ENCODE measurements at regions not wholly inside any gene's neighbourhood (a gene's known extent, or its start where the extent isn't known, plus 50 kb on each side); places are given as distances from the start of the nearest gene placed in this dataset.

- CTCF ChIA-PET, result no interaction called here
- no peak for DNase-seq (ENCODE audit: extremely low spot score)
- TF ChIP-seq CTCF (IDR thresholded peaks at IDR 0.05; ENCODE audit: control extremely low read depth, extremely low read depth, low read depth, missing control alignments), result no peak
- POLR2A ChIA-PET, result no interaction called here
Observed at GRCh38 chrX:146243041-146243440, 425.4 kb downstream of the SLITRK2 start.

GRCh38 chrX:146259207-146259606, 441.6 kb downstream of the SLITRK2 start:
- DNase-seq (ENCODE audit: extremely low spot score), result no peak
- no peak for TF ChIP-seq CTCF (IDR thresholded peaks at IDR 0.05; ENCODE audit: control extremely low read depth, extremely low read depth, low read depth, missing control alignments)
- POLR2A ChIA-PET, result no interaction called here
- CTCF ChIA-PET, result no interaction called here

- ChIA-PET CTCF (no interaction called here), POLR2A (no interaction called here)
- DNase-seq (ENCODE audit: extremely low spot score), result no peak
- TF ChIP-seq CTCF (IDR thresholded peaks at IDR 0.05; ENCODE audit: control extremely low read depth, extremely low read depth, low read depth, missing control alignments), result no peak
Observed at GRCh38 chrX:146264763-146265375, 447.2 kb downstream of the SLITRK2 start.

DNA sequence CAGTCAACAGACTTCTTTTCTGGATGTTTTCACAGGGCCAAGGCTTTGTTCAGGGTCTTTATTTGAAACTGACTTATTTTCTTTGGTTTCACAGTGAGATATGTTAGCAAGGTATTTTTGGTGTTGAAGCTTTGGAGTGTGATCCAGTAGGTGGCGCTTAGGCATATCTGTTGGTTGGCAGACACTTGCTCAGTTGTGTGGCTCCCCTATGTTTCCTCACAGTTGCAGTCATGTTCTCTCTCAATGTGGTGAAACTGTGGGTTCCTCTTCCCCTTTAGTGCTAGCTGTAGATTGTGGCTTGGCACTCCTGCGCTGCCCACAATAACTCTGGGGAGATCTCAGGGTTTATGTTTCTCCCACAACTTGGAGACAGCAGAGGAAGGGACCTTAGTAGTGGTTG, 460.8 kb downstream of the SLITRK2 start:
- ChIA-PET POLR2A (no interaction called here), CTCF (no interaction called here)
- DNase-seq (ENCODE audit: extremely low spot score), result no peak
- TF ChIP-seq CTCF (IDR thresholded peaks at IDR 0.05; ENCODE audit: control extremely low read depth, extremely low read depth, low read depth, missing control alignments), result no peak
